ENCODE measurements at regions not wholly inside any gene's neighbourhood (a gene's known extent, or its start where the extent isn't known, plus 50 kb on each side); places are given as distances from the start of the nearest gene placed in this dataset.

GRCh38 chr1:63074321-63074720 is 248.0 kb upstream of the FOXD3 start:
- H2AFZ ChIP-seq (ENCODE audit: control insufficient read depth, low read length): no peak overlapping the region
- H3K36me3 ChIP-seq (ENCODE audit: control insufficient read depth in 2 of 2, extremely low read depth in 1 of 2, insufficient read depth in 2 of 2, low read length in 2 of 2): no peaks in the 10 kb centered on the region
- TF ChIP-seq EZH2 (IDR thresholded peaks at IDR 0.05; ENCODE audit: low read length) (peak; percentile 13), CTCF (optimal IDR thresholded peaks at IDR 0.05 in 1 of 3, IDR thresholded peaks at IDR 0.05 in 1 of 3, conservative IDR thresholded peaks at IDR 0.05 in 1 of 3; ENCODE audit: extremely low read depth in 1 of 3, insufficient read depth in 2 of 3, low read length in 3 of 3) (no peak)
- H3K9me3 ChIP-seq (ENCODE audit: control insufficient read depth, low read depth, low read length): no peaks in the 10 kb centered on the region
- peaks cover 35% of the 10 kb centered on the region for H3K27me3 ChIP-seq (ENCODE audit: control insufficient read depth, extremely low read depth, insufficient read depth, low read length)
- no peaks in the 10 kb centered on the region for H3K79me2 ChIP-seq (ENCODE audit: control insufficient read depth, insufficient read depth, low read length)
- dilution Hi-C loops (cut with MboI; ENCODE audit: extremely low pct_ligation_motif_present, low sequenced_read_pairs): no loop called here
- H3K9me1 ChIP-seq (ENCODE audit: control insufficient read depth, extremely low read depth, insufficient read depth, low read length): no peaks in the 10 kb centered on the region
- H3K4me1 ChIP-seq (ENCODE audit: control insufficient read depth, extremely low read depth, insufficient read depth, low read length): no peaks in the 10 kb centered on the region
- no peaks in the 10 kb centered on the region for H4K20me1 ChIP-seq (ENCODE audit: control insufficient read depth, extremely low read depth, insufficient read depth, low read length)
- FAIRE-seq (no peak), DNase-seq (ENCODE audit: low read depth, low spot score) (no peak)
- no peak overlapping the region for H3K27ac ChIP-seq (ENCODE audit: control insufficient read depth, insufficient read depth, low read length)
- no peak overlapping the region for H3K4me2 ChIP-seq (ENCODE audit: control insufficient read depth, extremely low read depth, insufficient read depth, low read depth, low read length)
- H3K9ac ChIP-seq (ENCODE audit: control insufficient read depth, extremely low read depth, insufficient read depth, low read length): no peak overlapping the region
- no peak overlapping the region for H3K4me3 ChIP-seq (ENCODE audit: control insufficient read depth in 2 of 3, extremely low read depth in 1 of 3, insufficient read depth in 2 of 3, low read depth in 1 of 3, low read length in 3 of 3)

- Histone ChIP-seq H3K4me3 (ENCODE audit: control insufficient read depth in 2 of 3, extremely low read depth in 1 of 3, insufficient read depth in 2 of 3, low read depth in 1 of 3, low read length in 3 of 3) (no peak overlapping the region), H3K79me2 (ENCODE audit: control insufficient read depth, insufficient read depth, low read length) (no peaks in the 10 kb centered on the region), H3K9me1 (ENCODE audit: control insufficient read depth, extremely low read depth, insufficient read depth, low read length) (no peaks in the 10 kb centered on the region), H4K20me1 (ENCODE audit: control insufficient read depth, extremely low read depth, insufficient read depth, low read length) (no peaks in the 10 kb centered on the region), H3K27ac (ENCODE audit: control insufficient read depth, insufficient read depth, low read length) (no peak overlapping the region), H3K9me3 (ENCODE audit: control insufficient read depth, low read depth, low read length) (no peaks in the 10 kb centered on the region), H3K9ac (ENCODE audit: control insufficient read depth, extremely low read depth, insufficient read depth, low read length) (no peak overlapping the region), H3K4me1 (ENCODE audit: control insufficient read depth, extremely low read depth, insufficient read depth, low read length) (no peaks in the 10 kb centered on the region), H2AFZ (ENCODE audit: control insufficient read depth, low read length) (no peak overlapping the region), H3K4me2 (ENCODE audit: control insufficient read depth, extremely low read depth, insufficient read depth, low read depth, low read length) (no peak overlapping the region), H3K27me3 (ENCODE audit: control insufficient read depth, extremely low read depth, insufficient read depth, low read length) (no peaks in the 10 kb centered on the region), H3K36me3 (ENCODE audit: control insufficient read depth in 2 of 2, extremely low read depth in 1 of 2, insufficient read depth in 2 of 2, low read length in 2 of 2) (no peaks in the 10 kb centered on the region)
- TF ChIP-seq EZH2 (IDR thresholded peaks at IDR 0.05; ENCODE audit: low read length) (no peak), CTCF (optimal IDR thresholded peaks at IDR 0.05 in 1 of 3, IDR thresholded peaks at IDR 0.05 in 1 of 3, conservative IDR thresholded peaks at IDR 0.05 in 1 of 3; ENCODE audit: extremely low read depth in 1 of 3, insufficient read depth in 2 of 3, low read length in 3 of 3) (no peak)
- DNase-seq (ENCODE audit: low read depth, low spot score): no peak
- dilution Hi-C loops (cut with MboI; ENCODE audit: extremely low pct_ligation_motif_present, low sequenced_read_pairs): no loop called here
- FAIRE-seq: no peak
These were observed 239.6 kb upstream of the FOXD3 start for GRCh38 chr1:63082766-63083165.

All from keratinocyte (primary cell).